Neural progenitor cell (in vitro differentiated cells): ENCODE measurements at regions not wholly inside any gene's neighbourhood (a gene's known extent, or its start where the extent isn't known, plus 50 kb on each side); places are given as distances from the start of the nearest gene placed in this dataset.

Source experiments
- DNase-seq: peaks from one replicate; pipeline ENCODE4 v3.0.0-alpha.2; 2016; ENCODE audit warnings: low spot score
- H2AFZ ChIP-seq: fragments of 200-600 bp; sonication (generic); replicated peaks from 2 replicates; pipeline ENCODE4 v1.6.1; 2016; ENCODE audit warnings: antibody characterized with exemption
- H3F3A ChIP-seq: fragments of 200-600 bp; sonication (generic); 2 replicates; pipeline ENCODE4 v1.6.1; 2016; ENCODE audit warnings: antibody characterized with exemption, low read depth
- H3K27ac ChIP-seq: fragments of 200-600 bp; sonication (generic); 2 replicates; pipeline ENCODE4 v1.5.1; 2016; ENCODE audit warnings: mild to moderate bottlenecking
- H3K27me3 ChIP-seq: fragments of 200-600 bp; sonication (generic); 2 replicates; pipeline ENCODE4 v1.6.1; 2016; ENCODE audit warnings: mild to moderate bottlenecking, moderate library complexity
- H3K36me3 ChIP-seq: fragments of 200-600 bp; sonication (generic); 2 replicates; pipeline ENCODE4 v1.5.1; 2016
- H3K4me1 ChIP-seq: fragments of 200-600 bp; sonication (generic); 2 replicates; pipeline ENCODE4 v1.6.1; 2016; ENCODE audit warnings: mixed run types
- H3K4me2 ChIP-seq: fragments of 200-600 bp; sonication (generic); 2 replicates; pipeline ENCODE4 v1.6.1; 2016
- H3K4me3 ChIP-seq: fragments of 200-600 bp; sonication (generic); 2 replicates; pipeline ENCODE4 v1.5.1; 2016
- H3K79me2 ChIP-seq: fragments of 200-600 bp; sonication (generic); 2 replicates; pipeline ENCODE4 v1.6.1; 2016; ENCODE audit warnings: low read depth
- H3K9ac ChIP-seq: fragments of 200-600 bp; sonication (generic); 2 replicates; pipeline ENCODE4 v1.6.1; 2016
- H3K9me3 ChIP-seq: fragments of 200-600 bp; sonication (generic); 2 replicates; pipeline ENCODE4 v1.5.1; 2016; ENCODE audit warnings: low read depth
- H4K20me1 ChIP-seq: fragments of 200-600 bp; sonication (generic); 2 replicates; pipeline ENCODE4 v1.6.1; 2016; ENCODE audit warnings: low read depth
- H3K27ac Mint-ChIP-seq: 3 replicates; pipeline ENCODE4 v1.8.0; 2021; ENCODE audit warnings: mixed read lengths
- H3K27me3 Mint-ChIP-seq: 2 replicates; pipeline ENCODE4 v1.8.0; 2022; ENCODE audit warnings: low read depth, mild to moderate bottlenecking, inconsistent platforms, moderate library complexity, mixed read lengths; ENCODE audit not compliant: insufficient read depth
- H3K36me3 Mint-ChIP-seq: 3 replicates; pipeline ENCODE4 v1.8.0; 2021; ENCODE audit warnings: mixed read lengths
- H3K4me1 Mint-ChIP-seq: 3 replicates; pipeline ENCODE4 v1.8.0; 2021; ENCODE audit warnings: mixed read lengths
- H3K4me3 Mint-ChIP-seq: 3 replicates; pipeline ENCODE4 v1.8.0; 2021; ENCODE audit warnings: mild to moderate bottlenecking, moderate library complexity, mixed read lengths
- H3K9me3 Mint-ChIP-seq: 3 replicates; pipeline ENCODE4 v1.8.0; 2020; ENCODE audit warnings: mixed read lengths
- CTCF ChIP-seq: fragments of 200-600 bp; sonication (generic); IDR thresholded peaks from 2 replicates; pipeline ENCODE4 v1.5.1; 2017; ENCODE audit warnings: antibody characterized with exemption, mild to moderate bottlenecking
- EZH2 ChIP-seq: fragments of 200-600 bp; sonication (generic); IDR thresholded peaks from 2 replicates; pipeline ENCODE4 v1.6.1; 2017; ENCODE audit warnings: antibody characterized with exemption, mild to moderate bottlenecking, moderate library complexity
- EZH2phosphoT487 ChIP-seq: fragments of 200-600 bp; sonication (generic); IDR thresholded peaks from 2 replicates; pipeline ENCODE4 v1.6.1; 2017; ENCODE audit warnings: antibody characterized with exemption

GRCh38 chr4:100286636-100287035 lies 96.4 kb upstream of the DDIT4L start:
- no peak for TF ChIP-seq EZH2phosphoT487
- TF ChIP-seq CTCF: no peak
- TF ChIP-seq EZH2: no peak
- Mint-ChIP-seq H3K27me3 (peaks cover 3% of the 10 kb centered on the region), H3K9me3 (no peaks in the 10 kb centered on the region), H3K4me1 (peaks cover 7% of the 10 kb centered on the region), H3K4me3 (no peak overlapping the region), H3K36me3 (no peaks in the 10 kb centered on the region), H3K27ac (peak overlapping the region; percentile 21)
- Histone ChIP-seq H3K9me3 (no peaks in the 10 kb centered on the region), H2AFZ (peak overlapping the region; percentile 84), H3K4me1 (peaks cover 29% of the 10 kb centered on the region), H3F3A (no peaks in the 10 kb centered on the region), H3K79me2 (no peaks in the 10 kb centered on the region), H3K9ac (no peak overlapping the region), H4K20me1 (no peaks in the 10 kb centered on the region), H3K27ac (peak overlapping the region; percentile 10), H3K4me3 (peak overlapping the region; percentile 7), H3K27me3 (no peaks in the 10 kb centered on the region), H3K36me3 (no peaks in the 10 kb centered on the region), H3K4me2 (peak overlapping the region; percentile 37)
- DNase-seq: peak; percentile 39

GRCh38 chr4:100285121-100285520 lies 94.9 kb upstream of the DDIT4L start:
- H3K4me1 ChIP-seq: peaks cover 36% of the 10 kb centered on the region
- peaks cover 3% of the 10 kb centered on the region for H3K27me3 Mint-ChIP-seq
- H3K27ac ChIP-seq: no peak overlapping the region
- no peaks in the 10 kb centered on the region for H3K36me3 Mint-ChIP-seq
- no peak overlapping the region for H3K27ac Mint-ChIP-seq
- no peaks in the 10 kb centered on the region for H3K79me2 ChIP-seq
- H3K27me3 ChIP-seq: no peaks in the 10 kb centered on the region
- H3K9me3 Mint-ChIP-seq: no peaks in the 10 kb centered on the region
- H3K36me3 ChIP-seq: no peaks in the 10 kb centered on the region
- no peaks in the 10 kb centered on the region for H3F3A ChIP-seq
- H3K9me3 ChIP-seq: no peaks in the 10 kb centered on the region
- H3K4me3 ChIP-seq: no peak overlapping the region
- no peak overlapping the region for H3K4me3 Mint-ChIP-seq
- TF ChIP-seq EZH2: no peak
- no peak for TF ChIP-seq EZH2phosphoT487
- TF ChIP-seq CTCF: no peak
- H3K4me2 ChIP-seq: no peak overlapping the region
- H4K20me1 ChIP-seq: no peaks in the 10 kb centered on the region
- H2AFZ ChIP-seq: no peak overlapping the region
- DNase-seq: no peak
- peaks cover 7% of the 10 kb centered on the region for H3K4me1 Mint-ChIP-seq
- no peak overlapping the region for H3K9ac ChIP-seq

GRCh38 chr4:100284129-100284880 lies 94.0 kb upstream of the DDIT4L start:
- Histone ChIP-seq H3K4me2 (no peak overlapping the region), H3K27ac (no peak overlapping the region), H3K27me3 (no peaks in the 10 kb centered on the region), H4K20me1 (no peaks in the 10 kb centered on the region), H3K4me3 (no peak overlapping the region), H3K36me3 (no peaks in the 10 kb centered on the region), H3F3A (no peaks in the 10 kb centered on the region), H3K4me1 (peaks cover 36% of the 10 kb centered on the region), H2AFZ (no peak overlapping the region), H3K79me2 (no peaks in the 10 kb centered on the region), H3K9ac (no peak overlapping the region), H3K9me3 (no peaks in the 10 kb centered on the region)
- H3K36me3 Mint-ChIP-seq: no peaks in the 10 kb centered on the region
- no peak for DNase-seq
- no peak overlapping the region for H3K4me3 Mint-ChIP-seq
- peaks cover 3% of the 10 kb centered on the region for H3K27me3 Mint-ChIP-seq
- no peaks in the 10 kb centered on the region for H3K9me3 Mint-ChIP-seq
- TF ChIP-seq CTCF (no peak), EZH2 (no peak), EZH2phosphoT487 (no peak)
- H3K4me1 Mint-ChIP-seq: peaks cover 6% of the 10 kb centered on the region
- H3K27ac Mint-ChIP-seq: no peak overlapping the region
